ENCODE measurements at regions not wholly inside any gene's neighbourhood (a gene's known extent, or its start where the extent isn't known, plus 50 kb on each side); places are given as distances from the start of the nearest gene placed in this dataset.
"Not testable (repeated sequence)": the region's sequence is repeated elsewhere in the genome, so short reads cannot be mapped to it uniquely, and the experiment has no call there.

GRCh38 chr14:87034680-87035079 lies 958.3 kb downstream of the GALC start:
- no peaks in the 10 kb centered on the region for H3K4me1 ChIP-seq (ENCODE audit: insufficient read depth, low read length)
- ChIA-PET CTCF (ENCODE audit: partially characterized antibody) (no interaction called here), POLR2A (ENCODE audit: partially characterized antibody) (no interaction called here)
- Mint-ChIP-seq H3K4me3 (no peak overlapping the region), H3K4me1 (no peaks in the 10 kb centered on the region), H3K27ac (no peak overlapping the region), H3K9me3 (peaks cover 0 to 16% (median 6%) of the 10 kb centered on the region in 8 donors), H3K27me3 (no peaks in the 10 kb centered on the region), H3K36me3 (no peaks in the 10 kb centered on the region)
- intact Hi-C loops (cut with micrococcal nuclease) = no loop called here
- H3K4me3 ChIP-seq (ENCODE audit: low read length in 2 of 2) = no peak overlapping the region
- no peaks in the 10 kb centered on the region for H3K9me3 ChIP-seq (ENCODE audit: control insufficient read depth in 1 of 2, low read length in 2 of 2)
- no peak overlapping the region for H3K27ac ChIP-seq (ENCODE audit: low read depth, low read length)
- H3K36me3 ChIP-seq (ENCODE audit: insufficient read depth, low read length) = no peaks in the 10 kb centered on the region
- no peaks in the 10 kb centered on the region for H3K27me3 ChIP-seq (ENCODE audit: insufficient read depth, low read length)
- no peak for DNase-seq

DNA sequence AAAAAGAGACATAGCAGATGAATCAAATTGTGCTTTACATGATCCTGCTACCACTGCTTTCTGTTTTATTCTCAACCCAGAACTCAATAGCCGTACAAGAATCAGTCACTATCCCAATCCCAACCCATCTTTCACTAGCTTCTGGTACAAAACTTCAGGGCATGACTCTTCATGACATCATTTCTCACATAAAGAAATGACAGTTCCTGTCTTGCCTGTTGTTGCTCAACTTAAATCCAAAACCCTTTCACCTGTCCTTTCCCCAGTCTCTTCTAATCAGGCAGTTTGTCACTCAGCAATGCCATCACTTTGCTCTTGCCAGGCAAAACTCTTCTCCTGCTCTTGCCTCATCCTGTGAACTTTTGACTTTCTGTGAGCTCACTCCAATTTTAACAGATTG lies 962.8 kb downstream of the GALC start:
- POLR2A ChIA-PET (ENCODE audit: partially characterized antibody) = no interaction called here
- H3K4me1 ChIP-seq (ENCODE audit: insufficient read depth, low read length) = no peaks in the 10 kb centered on the region
- CTCF ChIA-PET (ENCODE audit: partially characterized antibody) = no interaction called here
- Mint-ChIP-seq H3K27ac (no peak overlapping the region), H3K4me3 (no peak overlapping the region), H3K9me3 (peaks cover 0 to 12% (median 4%) of the 10 kb centered on the region in 8 donors), H3K4me1 (no peaks in the 10 kb centered on the region), H3K36me3 (no peaks in the 10 kb centered on the region), H3K27me3 (no peaks in the 10 kb centered on the region)
- no peaks in the 10 kb centered on the region for H3K36me3 ChIP-seq (ENCODE audit: insufficient read depth, low read length)
- no peaks in the 10 kb centered on the region for H3K27me3 ChIP-seq (ENCODE audit: insufficient read depth, low read length)
- no peak overlapping the region for H3K4me3 ChIP-seq (ENCODE audit: low read length in 2 of 2)
- H3K9me3 ChIP-seq (ENCODE audit: control insufficient read depth in 1 of 2, low read length in 2 of 2) = no peaks in the 10 kb centered on the region
- intact Hi-C loops (cut with micrococcal nuclease) = no loop called here
- H3K27ac ChIP-seq (ENCODE audit: low read depth, low read length) = no peak overlapping the region
- no peak for DNase-seq

DNA sequence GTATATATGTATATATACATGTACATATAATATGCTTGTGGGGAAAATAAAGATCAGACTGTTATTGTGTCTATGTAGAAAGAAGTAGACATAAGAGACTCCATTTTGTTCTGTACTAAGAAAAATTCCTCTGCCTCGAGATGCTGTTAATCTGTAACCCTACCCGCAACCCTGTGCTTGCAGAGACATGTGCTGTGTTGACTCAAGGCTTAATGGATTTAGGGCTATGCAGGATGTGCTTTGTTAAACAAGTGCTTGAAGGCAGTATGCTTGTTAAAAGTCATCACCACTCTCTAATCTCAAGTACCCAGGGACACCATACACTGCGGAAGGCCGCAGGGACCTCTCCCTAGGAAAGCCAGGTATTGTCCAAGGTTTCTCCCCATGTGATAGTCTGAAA lies 972.9 kb downstream of the GALC start:
- CTCF ChIA-PET (ENCODE audit: partially characterized antibody); H3K27me3 Mint-ChIP-seq; POLR2A ChIA-PET (ENCODE audit: partially characterized antibody); H3K27me3 ChIP-seq (ENCODE audit: insufficient read depth, low read length); H3K36me3 ChIP-seq (ENCODE audit: insufficient read depth, low read length); H3K4me1 Mint-ChIP-seq; H3K9me3 ChIP-seq (ENCODE audit: control insufficient read depth in 1 of 2, low read length in 2 of 2); intact Hi-C loops (cut with micrococcal nuclease); H3K27ac Mint-ChIP-seq; H3K27ac ChIP-seq (ENCODE audit: low read depth, low read length); H3K4me1 ChIP-seq (ENCODE audit: insufficient read depth, low read length); H3K4me3 Mint-ChIP-seq; H3K36me3 Mint-ChIP-seq; DNase-seq; H3K4me3 ChIP-seq (ENCODE audit: low read length in 2 of 2): not testable (repeated sequence)
- peaks cover 0 to 13% (median under 1%) of the 10 kb centered on the region in 8 donors for H3K9me3 Mint-ChIP-seq

DNA sequence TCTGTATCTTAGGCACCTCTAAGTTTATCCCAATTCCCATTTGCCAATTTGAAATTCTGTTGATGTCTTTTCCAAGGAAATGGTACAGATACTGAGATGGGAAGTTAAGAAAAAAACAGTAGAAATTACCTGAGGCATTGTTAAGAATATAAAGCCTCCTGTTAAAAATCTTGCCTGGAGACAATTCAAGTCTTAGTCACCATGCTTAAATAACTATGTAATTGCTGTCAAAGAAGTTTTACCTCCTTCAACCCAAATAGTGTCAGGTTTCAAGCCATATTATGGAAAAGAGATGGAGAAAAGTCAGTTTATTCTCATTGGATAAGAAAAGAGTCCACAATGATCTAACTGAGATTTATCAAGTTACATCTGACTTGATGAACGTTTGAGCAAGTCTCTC lies 974.7 kb downstream of the GALC start:
- H3K9me3 ChIP-seq (ENCODE audit: control insufficient read depth in 1 of 2, low read length in 2 of 2) = no peaks in the 10 kb centered on the region
- no peak overlapping the region for H3K27ac ChIP-seq (ENCODE audit: low read depth, low read length)
- Mint-ChIP-seq H3K36me3 (no peaks in the 10 kb centered on the region), H3K27ac (no peak overlapping the region), H3K4me1 (no peaks in the 10 kb centered on the region), H3K27me3 (no peaks in the 10 kb centered on the region), H3K9me3 (peaks cover 0 to 11% (median 2%) of the 10 kb centered on the region in 8 donors), H3K4me3 (no peak overlapping the region)
- no peak for DNase-seq
- H3K4me1 ChIP-seq (ENCODE audit: insufficient read depth, low read length) = no peaks in the 10 kb centered on the region
- intact Hi-C loops (cut with micrococcal nuclease) = no loop called here
- H3K36me3 ChIP-seq (ENCODE audit: insufficient read depth, low read length) = no peaks in the 10 kb centered on the region
- ChIA-PET CTCF (ENCODE audit: partially characterized antibody) (no interaction called here), POLR2A (ENCODE audit: partially characterized antibody) (no interaction called here)
- no peaks in the 10 kb centered on the region for H3K27me3 ChIP-seq (ENCODE audit: insufficient read depth, low read length)
- no peak overlapping the region for H3K4me3 ChIP-seq (ENCODE audit: low read length in 2 of 2)

GRCh38 chr14:87017335-87017734 lies 975.6 kb downstream of the GALC start:
- H3K4me1 Mint-ChIP-seq = no peaks in the 10 kb centered on the region
- H3K9me3 Mint-ChIP-seq = peaks cover 0 to 13% (median 2%) of the 10 kb centered on the region in 8 donors
- Histone ChIP-seq H3K9me3 (ENCODE audit: control insufficient read depth in 1 of 2, low read length in 2 of 2) (no peaks in the 10 kb centered on the region), H3K4me3 (ENCODE audit: low read length in 2 of 2) (no peak overlapping the region), H3K27ac (ENCODE audit: low read depth, low read length) (no peak overlapping the region), H3K4me1 (ENCODE audit: insufficient read depth, low read length) (no peaks in the 10 kb centered on the region), H3K36me3 (ENCODE audit: insufficient read depth, low read length) (no peaks in the 10 kb centered on the region), H3K27me3 (ENCODE audit: insufficient read depth, low read length) (no peaks in the 10 kb centered on the region)
- H3K27me3 Mint-ChIP-seq = no peaks in the 10 kb centered on the region
- no peaks in the 10 kb centered on the region for H3K36me3 Mint-ChIP-seq
- no peak overlapping the region for H3K27ac Mint-ChIP-seq
- POLR2A ChIA-PET (ENCODE audit: partially characterized antibody) = no interaction called here
- CTCF ChIA-PET (ENCODE audit: partially characterized antibody) = no interaction called here
- intact Hi-C loops (cut with micrococcal nuclease) = no loop called here
- H3K4me3 Mint-ChIP-seq = no peak overlapping the region
- no peak for DNase-seq

GRCh38 chr14:87014856-87015255 lies 978.1 kb downstream of the GALC start:
- Mint-ChIP-seq H3K27me3 (no peaks in the 10 kb centered on the region), H3K36me3 (no peaks in the 10 kb centered on the region), H3K9me3 (peaks cover 0 to 18% (median 3%) of the 10 kb centered on the region in 8 donors), H3K27ac (no peak overlapping the region), H3K4me1 (no peaks in the 10 kb centered on the region), H3K4me3 (no peak overlapping the region)
- Histone ChIP-seq H3K4me3 (ENCODE audit: low read length in 2 of 2) (no peak overlapping the region), H3K9me3 (ENCODE audit: control insufficient read depth in 1 of 2, low read length in 2 of 2) (no peaks in the 10 kb centered on the region), H3K4me1 (ENCODE audit: insufficient read depth, low read length) (no peaks in the 10 kb centered on the region), H3K27ac (ENCODE audit: low read depth, low read length) (no peak overlapping the region), H3K27me3 (ENCODE audit: insufficient read depth, low read length) (no peaks in the 10 kb centered on the region), H3K36me3 (ENCODE audit: insufficient read depth, low read length) (no peaks in the 10 kb centered on the region)
- CTCF ChIA-PET (ENCODE audit: partially characterized antibody) = no interaction called here
- POLR2A ChIA-PET (ENCODE audit: partially characterized antibody) = no interaction called here
- intact Hi-C loops (cut with micrococcal nuclease) = no loop called here
- DNase-seq = no peak

GRCh38 chr14:87013583-87013982 lies 979.4 kb downstream of the GALC start:
- Histone ChIP-seq H3K27me3 (ENCODE audit: insufficient read depth, low read length) (no peaks in the 10 kb centered on the region), H3K4me1 (ENCODE audit: insufficient read depth, low read length) (no peaks in the 10 kb centered on the region), H3K36me3 (ENCODE audit: insufficient read depth, low read length) (no peaks in the 10 kb centered on the region), H3K4me3 (ENCODE audit: low read length in 2 of 2) (no peak overlapping the region), H3K9me3 (ENCODE audit: control insufficient read depth in 1 of 2, low read length in 2 of 2) (no peaks in the 10 kb centered on the region), H3K27ac (ENCODE audit: low read depth, low read length) (no peak overlapping the region)
- Mint-ChIP-seq H3K27me3 (no peaks in the 10 kb centered on the region), H3K4me1 (no peaks in the 10 kb centered on the region), H3K36me3 (no peaks in the 10 kb centered on the region), H3K4me3 (no peak overlapping the region), H3K27ac (no peak overlapping the region), H3K9me3 (peaks cover 0 to 18% (median 4%) of the 10 kb centered on the region in 8 donors)
- intact Hi-C loops (cut with micrococcal nuclease) = no loop called here
- no peak for DNase-seq
- POLR2A ChIA-PET (ENCODE audit: partially characterized antibody) = no interaction called here
- CTCF ChIA-PET (ENCODE audit: partially characterized antibody) = no interaction called here

GRCh38 chr14:87008965-87009364 lies 984.0 kb downstream of the GALC start:
- Mint-ChIP-seq H3K27me3 (no peaks in the 10 kb centered on the region), H3K4me3 (no peak overlapping the region), H3K27ac (no peak overlapping the region), H3K9me3 (peaks cover 2 to 9% (median 3%) of the 10 kb centered on the region in 8 donors), H3K4me1 (no peaks in the 10 kb centered on the region), H3K36me3 (no peaks in the 10 kb centered on the region)
- POLR2A ChIA-PET (ENCODE audit: partially characterized antibody) = no interaction called here
- CTCF ChIA-PET (ENCODE audit: partially characterized antibody) = no interaction called here
- no peaks in the 10 kb centered on the region for H3K9me3 ChIP-seq (ENCODE audit: control insufficient read depth in 1 of 2, low read length in 2 of 2)
- H3K27ac ChIP-seq (ENCODE audit: low read depth, low read length) = no peak overlapping the region
- intact Hi-C loops (cut with micrococcal nuclease) = no loop called here
- no peaks in the 10 kb centered on the region for H3K4me1 ChIP-seq (ENCODE audit: insufficient read depth, low read length)
- no peaks in the 10 kb centered on the region for H3K36me3 ChIP-seq (ENCODE audit: insufficient read depth, low read length)
- H3K27me3 ChIP-seq (ENCODE audit: insufficient read depth, low read length) = no peaks in the 10 kb centered on the region
- H3K4me3 ChIP-seq (ENCODE audit: low read length in 2 of 2) = no peak overlapping the region
- no peak for DNase-seq
